ENCODE measurements at regions not wholly inside any gene's neighbourhood (a gene's known extent, or its start where the extent isn't known, plus 50 kb on each side); places are given as distances from the start of the nearest gene placed in this dataset.

DNA sequence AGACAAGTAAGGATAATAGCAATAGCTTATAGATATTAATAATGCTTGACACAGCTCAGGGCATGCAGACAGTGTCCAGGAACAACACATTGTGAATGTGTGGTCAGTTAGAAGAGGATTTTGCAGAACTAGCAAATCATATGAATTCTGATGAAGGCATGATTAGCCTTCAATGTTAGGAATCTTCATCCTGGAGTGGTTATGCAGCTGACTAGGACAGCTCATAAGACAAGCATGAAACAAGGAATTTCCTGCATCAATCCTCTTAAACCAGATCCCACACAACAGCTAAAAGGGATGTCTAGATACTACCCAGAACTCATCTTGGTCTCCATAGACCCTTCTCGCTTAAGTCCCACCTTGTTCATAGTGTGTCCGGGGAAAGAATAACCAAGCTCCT is 499.0 kb upstream of the ATP11B start:
- no peak overlapping the region for H3K4me3 ChIP-seq (ENCODE audit: control insufficient read depth, low read depth, low read length)
- TF ChIP-seq, protein P1, sequence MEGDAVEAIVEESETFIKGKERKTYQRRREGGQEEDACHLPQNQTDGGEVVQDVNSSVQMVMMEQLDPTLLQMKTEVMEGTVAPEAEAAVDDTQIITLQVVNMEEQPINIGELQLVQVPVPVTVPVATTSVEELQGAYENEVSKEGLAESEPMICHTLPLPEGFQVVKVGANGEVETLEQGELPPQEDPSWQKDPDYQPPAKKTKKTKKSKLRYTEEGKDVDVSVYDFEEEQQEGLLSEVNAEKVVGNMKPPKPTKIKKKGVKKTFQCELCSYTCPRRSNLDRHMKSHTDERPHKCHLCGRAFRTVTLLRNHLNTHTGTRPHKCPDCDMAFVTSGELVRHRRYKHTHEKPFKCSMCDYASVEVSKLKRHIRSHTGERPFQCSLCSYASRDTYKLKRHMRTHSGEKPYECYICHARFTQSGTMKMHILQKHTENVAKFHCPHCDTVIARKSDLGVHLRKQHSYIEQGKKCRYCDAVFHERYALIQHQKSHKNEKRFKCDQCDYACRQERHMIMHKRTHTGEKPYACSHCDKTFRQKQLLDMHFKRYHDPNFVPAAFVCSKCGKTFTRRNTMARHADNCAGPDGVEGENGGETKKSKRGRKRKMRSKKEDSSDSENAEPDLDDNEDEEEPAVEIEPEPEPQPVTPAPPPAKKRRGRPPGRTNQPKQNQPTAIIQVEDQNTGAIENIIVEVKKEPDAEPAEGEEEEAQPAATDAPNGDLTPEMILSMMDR (conservative IDR thresholded peaks at IDR 0.05; ENCODE audit: control insufficient read depth, insufficient read depth, low read depth, low read length) = no peak
- no peak for DNase-seq (ENCODE audit: low read depth)

DNA sequence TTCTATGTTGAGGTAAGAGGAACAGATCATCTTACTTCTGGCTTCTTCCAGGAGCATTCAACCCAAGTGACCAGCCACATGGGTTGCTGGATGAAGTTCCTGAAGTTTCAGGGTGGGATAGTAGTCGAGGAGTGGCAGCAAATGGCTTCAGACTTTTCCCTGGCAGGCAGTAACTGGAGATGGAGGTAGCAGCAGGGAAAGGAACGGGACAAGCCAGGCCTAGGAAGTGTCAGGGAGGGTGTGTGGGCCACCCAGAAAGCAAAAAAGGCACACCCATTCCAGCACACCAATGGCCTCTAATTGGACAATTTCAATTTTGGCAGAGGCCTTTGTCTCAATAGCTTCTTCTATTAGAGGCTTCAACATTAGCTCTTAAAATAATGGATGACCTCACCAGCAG is 498.6 kb upstream of the ATP11B start:
- no peak overlapping the region for H3K4me3 ChIP-seq (ENCODE audit: control insufficient read depth, low read depth, low read length)
- TF ChIP-seq, protein P1 (conservative IDR thresholded peaks at IDR 0.05; ENCODE audit: control insufficient read depth, insufficient read depth, low read depth, low read length) = no peak
- no peak for DNase-seq (ENCODE audit: low read depth)

DNA sequence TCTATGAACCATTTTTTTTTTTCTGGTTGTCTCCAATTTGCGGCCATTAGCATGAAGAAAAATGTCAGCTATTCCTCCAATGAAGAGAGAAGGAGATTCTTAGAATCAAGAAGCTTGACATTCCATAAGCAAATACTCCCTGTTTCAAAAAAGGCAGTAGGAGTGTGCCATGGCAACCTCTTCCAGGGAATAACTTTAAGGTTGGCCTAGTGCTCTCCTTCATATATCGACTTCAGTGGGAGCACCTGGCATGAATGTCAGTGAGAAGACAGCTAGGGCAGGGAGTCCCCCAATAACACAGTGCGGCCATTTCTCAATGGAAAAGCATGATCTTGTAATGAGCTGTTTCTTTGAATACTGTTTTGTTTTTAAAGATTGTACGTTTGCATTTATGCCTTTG is 493.0 kb upstream of the ATP11B start:
- DNase-seq (ENCODE audit: low read depth) = no peak
- no peak overlapping the region for H3K4me3 ChIP-seq (ENCODE audit: control insufficient read depth, low read depth, low read length)
- TF ChIP-seq, protein P1 (conservative IDR thresholded peaks at IDR 0.05; ENCODE audit: control insufficient read depth, insufficient read depth, low read depth, low read length) = no peak

DNA sequence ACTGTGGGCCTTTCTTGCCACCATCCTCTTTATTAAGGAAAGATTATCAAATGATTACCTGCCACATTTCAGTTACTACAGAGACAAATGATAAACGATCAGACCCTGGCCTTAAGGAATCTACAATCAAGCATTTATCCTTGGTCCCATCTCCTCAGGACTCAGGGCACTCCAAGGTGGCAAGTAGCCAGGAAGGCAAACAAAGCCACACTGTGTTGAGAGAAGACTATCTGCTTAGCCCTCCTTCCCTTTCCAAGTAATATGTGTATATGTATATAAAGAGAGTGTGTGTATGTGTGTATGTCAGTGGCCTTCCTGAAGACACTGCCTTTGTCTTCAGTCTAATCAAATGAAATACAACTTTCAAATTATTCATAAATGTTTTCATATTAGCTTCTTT is 490.1 kb upstream of the ATP11B start:
- no peak for DNase-seq (ENCODE audit: low read depth)
- TF ChIP-seq, protein P1 (conservative IDR thresholded peaks at IDR 0.05; ENCODE audit: control insufficient read depth, insufficient read depth, low read depth, low read length) = no peak

DNA sequence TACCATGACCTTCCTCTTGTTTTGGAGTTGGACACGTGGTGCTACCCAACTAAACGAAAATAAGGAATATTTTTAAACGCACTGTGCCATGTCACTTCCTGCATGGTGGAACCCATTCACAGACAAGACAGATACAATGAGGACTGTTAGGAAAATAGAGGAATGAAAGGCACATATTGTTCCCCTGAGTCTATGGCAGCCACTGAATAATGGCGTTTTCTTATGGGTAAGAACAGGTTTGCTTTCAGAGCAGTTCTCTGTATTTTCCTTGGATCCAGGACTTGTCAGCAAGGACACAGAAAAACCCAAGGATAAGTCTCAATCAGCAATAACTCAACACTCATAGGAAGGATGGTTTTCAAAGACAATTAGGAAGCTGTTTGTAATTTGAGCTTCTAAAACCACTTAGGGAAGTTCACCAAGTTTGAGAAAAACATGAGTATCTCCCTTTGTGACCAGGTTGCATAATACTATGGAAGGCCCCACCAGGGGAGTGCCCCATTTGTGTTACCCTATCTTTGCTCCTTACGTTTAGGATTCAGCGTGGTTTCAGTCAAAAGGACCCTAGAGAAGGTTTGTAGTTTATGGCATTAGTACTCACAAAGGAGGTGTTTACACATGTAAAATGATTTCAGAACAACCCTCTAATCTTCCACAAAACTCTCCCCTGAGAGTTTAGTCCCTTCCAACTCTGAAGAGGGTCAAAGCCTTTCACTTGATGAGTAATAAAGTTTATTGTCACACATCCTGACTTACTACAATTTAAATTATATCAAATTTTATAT is 487.2 kb upstream of the ATP11B start:
- H3K4me3 ChIP-seq (ENCODE audit: control insufficient read depth, low read depth, low read length) = no peak overlapping the region
- TF ChIP-seq, protein P1 (conservative IDR thresholded peaks at IDR 0.05; ENCODE audit: control insufficient read depth, insufficient read depth, low read depth, low read length) = no peak
- no peak for DNase-seq (ENCODE audit: low read depth)

More for the DNA sequence above, 490.1 kb upstream of the ATP11B start:
- H3K4me3 ChIP-seq (ENCODE audit: control insufficient read depth, low read depth, low read length) = no peak overlapping the region

DNA sequence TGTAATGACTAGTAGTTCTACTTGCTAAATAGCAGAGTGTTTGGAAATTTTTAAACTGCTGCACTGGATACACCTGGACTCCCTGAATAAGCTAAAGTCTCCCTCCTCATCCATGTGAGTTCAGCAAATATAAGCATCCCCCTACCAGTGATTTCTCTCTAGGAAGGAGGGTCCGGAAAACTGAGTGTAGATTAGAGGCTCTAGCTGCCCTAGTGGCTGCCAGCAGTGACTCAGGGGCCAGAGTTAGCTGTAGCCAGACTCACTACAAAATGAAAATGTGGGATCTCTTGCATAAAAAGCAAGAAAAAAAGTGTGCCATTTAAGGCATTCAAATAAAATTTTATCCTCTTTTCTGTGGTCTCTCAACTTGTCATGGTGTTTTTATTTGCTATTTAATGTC is 485.0 kb upstream of the ATP11B start:
- TF ChIP-seq, protein P1 (conservative IDR thresholded peaks at IDR 0.05; ENCODE audit: control insufficient read depth, insufficient read depth, low read depth, low read length) = no peak
- DNase-seq (ENCODE audit: low read depth) = no peak
- no peak overlapping the region for H3K4me3 ChIP-seq (ENCODE audit: control insufficient read depth, low read depth, low read length)

Measured in fibroblast of mammary gland (primary cell).